ENCODE measurements at regions not wholly inside any gene's neighbourhood (a gene's known extent, or its start where the extent isn't known, plus 50 kb on each side); places are given as distances from the start of the nearest gene placed in this dataset.

GRCh38 chr5:60125636-60126035 lies 232.1 kb upstream of the PDE4D start:
- Histone ChIP-seq H3K14ac (ENCODE audit: insufficient read depth, low read length) (no peak overlapping the region), H3K23me2 (ENCODE audit: insufficient read length, low read depth, low read length, poor library complexity, severe bottlenecking) (no peaks in the 10 kb centered on the region), H3K9me3 (ENCODE audit: control insufficient read depth, low read depth, low read length) (no peaks in the 10 kb centered on the region), H3K4me1 (ENCODE audit: insufficient read depth, low read length) (no peaks in the 10 kb centered on the region), H4K5ac (ENCODE audit: insufficient read length, low read depth, low read length) (no peak overlapping the region), H3K23ac (ENCODE audit: insufficient read length, low read depth, low read length) (no peak overlapping the region), H2BK15ac (ENCODE audit: low read depth, low read length) (no peak overlapping the region), H3T11ph (ENCODE audit: low read length) (no peak overlapping the region), H3K9ac (ENCODE audit: extremely low read depth, insufficient read length, low read length) (no peak overlapping the region), H3K56ac (ENCODE audit: insufficient read length, low read depth, low read length) (no peak overlapping the region), H3K27me3 (ENCODE audit: insufficient read depth, low read length) (no peaks in the 10 kb centered on the region), H3K79me2 (ENCODE audit: insufficient read depth, low read length) (no peaks in the 10 kb centered on the region), H2BK120ac (ENCODE audit: low read depth, low read length, poor library complexity, severe bottlenecking) (no peak overlapping the region), H4K91ac (ENCODE audit: insufficient read length, low read depth, low read length) (no peak overlapping the region), H3K4ac (ENCODE audit: low read depth, low read length) (no peak overlapping the region), H3K79me1 (ENCODE audit: insufficient read depth, low read depth, low read length, poor library complexity, severe bottlenecking) (no peaks in the 10 kb centered on the region), H3K4me2 (ENCODE audit: insufficient read depth, insufficient read length, low read length) (no peak overlapping the region), H2AK5ac (ENCODE audit: insufficient read length, low read length) (no peak overlapping the region), H2BK12ac (ENCODE audit: insufficient read length, low read depth, low read length) (no peak overlapping the region), H4K8ac (replicated peaks; ENCODE audit: insufficient read length, low read depth, low read length) (no peak overlapping the region), H2BK20ac (ENCODE audit: low read depth, low read length, poor library complexity, severe bottlenecking) (no peak overlapping the region), H3K18ac (ENCODE audit: insufficient read length, low read depth, low read length) (no peak overlapping the region), H3K27ac (ENCODE audit: insufficient read length, low read depth, low read length) (no peak overlapping the region), H4K20me1 (ENCODE audit: control insufficient read depth, insufficient read depth, insufficient read length) (no peaks in the 10 kb centered on the region), H2AFZ (ENCODE audit: low read length) (no peak overlapping the region), H2BK5ac (ENCODE audit: insufficient read length, low read length) (no peak overlapping the region)
- no peak overlapping the region for H3K27ac Mint-ChIP-seq
- H3K4me1 Mint-ChIP-seq, result no peaks in the 10 kb centered on the region
- no peaks in the 10 kb centered on the region for H3K27me3 Mint-ChIP-seq (ENCODE audit: low read depth)
- no CpG with 5 or more reads among the region's 2 CpGs for WGBS (ENCODE audit: extremely low coverage, insufficient read length, low lambda C conversion rate)
- H3K9me3 Mint-ChIP-seq, result peaks cover 0 to 4% of the 10 kb centered on the region in 2 experiments; a peak in 2 of 5 replicates
- H3K4me3 Mint-ChIP-seq, result no peak overlapping the region
- no peak for DNase-seq
- TF ChIP-seq, protein P1, sequence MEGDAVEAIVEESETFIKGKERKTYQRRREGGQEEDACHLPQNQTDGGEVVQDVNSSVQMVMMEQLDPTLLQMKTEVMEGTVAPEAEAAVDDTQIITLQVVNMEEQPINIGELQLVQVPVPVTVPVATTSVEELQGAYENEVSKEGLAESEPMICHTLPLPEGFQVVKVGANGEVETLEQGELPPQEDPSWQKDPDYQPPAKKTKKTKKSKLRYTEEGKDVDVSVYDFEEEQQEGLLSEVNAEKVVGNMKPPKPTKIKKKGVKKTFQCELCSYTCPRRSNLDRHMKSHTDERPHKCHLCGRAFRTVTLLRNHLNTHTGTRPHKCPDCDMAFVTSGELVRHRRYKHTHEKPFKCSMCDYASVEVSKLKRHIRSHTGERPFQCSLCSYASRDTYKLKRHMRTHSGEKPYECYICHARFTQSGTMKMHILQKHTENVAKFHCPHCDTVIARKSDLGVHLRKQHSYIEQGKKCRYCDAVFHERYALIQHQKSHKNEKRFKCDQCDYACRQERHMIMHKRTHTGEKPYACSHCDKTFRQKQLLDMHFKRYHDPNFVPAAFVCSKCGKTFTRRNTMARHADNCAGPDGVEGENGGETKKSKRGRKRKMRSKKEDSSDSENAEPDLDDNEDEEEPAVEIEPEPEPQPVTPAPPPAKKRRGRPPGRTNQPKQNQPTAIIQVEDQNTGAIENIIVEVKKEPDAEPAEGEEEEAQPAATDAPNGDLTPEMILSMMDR (conservative IDR thresholded peaks at IDR 0.05), result no peak
- H3K36me3 Mint-ChIP-seq (ENCODE audit: insufficient read depth in 1 of 3, low read depth in 3 of 3), result no peaks in the 10 kb centered on the region; a peak in 1 of 7 replicates

Data from H9 (cell line).